ENCODE measurements at regions not wholly inside any gene's neighbourhood (a gene's known extent, or its start where the extent isn't known, plus 50 kb on each side); places are given as distances from the start of the nearest gene placed in this dataset.

GRCh38 chr13:68428292-68428691 is 1198.2 kb upstream of the PCDH9 start:
- DNase-seq (ENCODE audit: low read depth): no peak
- TF ChIP-seq, protein P1, sequence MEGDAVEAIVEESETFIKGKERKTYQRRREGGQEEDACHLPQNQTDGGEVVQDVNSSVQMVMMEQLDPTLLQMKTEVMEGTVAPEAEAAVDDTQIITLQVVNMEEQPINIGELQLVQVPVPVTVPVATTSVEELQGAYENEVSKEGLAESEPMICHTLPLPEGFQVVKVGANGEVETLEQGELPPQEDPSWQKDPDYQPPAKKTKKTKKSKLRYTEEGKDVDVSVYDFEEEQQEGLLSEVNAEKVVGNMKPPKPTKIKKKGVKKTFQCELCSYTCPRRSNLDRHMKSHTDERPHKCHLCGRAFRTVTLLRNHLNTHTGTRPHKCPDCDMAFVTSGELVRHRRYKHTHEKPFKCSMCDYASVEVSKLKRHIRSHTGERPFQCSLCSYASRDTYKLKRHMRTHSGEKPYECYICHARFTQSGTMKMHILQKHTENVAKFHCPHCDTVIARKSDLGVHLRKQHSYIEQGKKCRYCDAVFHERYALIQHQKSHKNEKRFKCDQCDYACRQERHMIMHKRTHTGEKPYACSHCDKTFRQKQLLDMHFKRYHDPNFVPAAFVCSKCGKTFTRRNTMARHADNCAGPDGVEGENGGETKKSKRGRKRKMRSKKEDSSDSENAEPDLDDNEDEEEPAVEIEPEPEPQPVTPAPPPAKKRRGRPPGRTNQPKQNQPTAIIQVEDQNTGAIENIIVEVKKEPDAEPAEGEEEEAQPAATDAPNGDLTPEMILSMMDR (IDR thresholded peaks at IDR 0.05; ENCODE audit: low read depth, low read length, missing control alignments): no peak

DNA sequence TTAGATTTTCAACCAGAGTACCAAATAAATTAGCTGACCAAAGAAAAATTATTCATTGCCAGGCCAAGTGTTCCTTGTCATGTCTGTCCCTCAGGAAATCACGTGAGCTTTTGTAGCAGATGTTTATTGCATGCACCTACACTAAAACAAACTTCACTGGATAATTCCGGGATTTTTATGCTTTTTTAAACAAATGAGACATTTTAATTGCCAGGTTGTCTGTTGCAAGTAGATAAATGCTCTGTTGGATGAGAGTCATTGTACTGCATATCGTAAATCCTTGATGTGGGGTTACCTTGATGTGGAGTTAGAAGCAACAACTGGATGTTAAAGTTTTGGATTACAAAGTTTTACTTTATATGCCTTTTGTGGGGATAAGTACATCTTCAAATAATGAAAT is 1187.7 kb upstream of the PCDH9 start:
- no peak overlapping the region for H3K4me3 ChIP-seq (ENCODE audit: low read depth, low read length)
- TF ChIP-seq, protein P1 (IDR thresholded peaks at IDR 0.05; ENCODE audit: low read depth, low read length, missing control alignments): no peak
- no peak for DNase-seq (ENCODE audit: low read depth)

More at GRCh38 chr13:68428292-68428691, 1198.2 kb upstream of the PCDH9 start:
- H3K4me3 ChIP-seq (ENCODE audit: low read depth, low read length): no peak overlapping the region

- H3K4me3 ChIP-seq (ENCODE audit: low read depth, low read length): no peak overlapping the region
- TF ChIP-seq, protein P1 (IDR thresholded peaks at IDR 0.05; ENCODE audit: low read depth, low read length, missing control alignments): no peak
Measured at GRCh38 chr13:68410007-68410406, 1179.9 kb upstream of the PCDH9 start.

DNA sequence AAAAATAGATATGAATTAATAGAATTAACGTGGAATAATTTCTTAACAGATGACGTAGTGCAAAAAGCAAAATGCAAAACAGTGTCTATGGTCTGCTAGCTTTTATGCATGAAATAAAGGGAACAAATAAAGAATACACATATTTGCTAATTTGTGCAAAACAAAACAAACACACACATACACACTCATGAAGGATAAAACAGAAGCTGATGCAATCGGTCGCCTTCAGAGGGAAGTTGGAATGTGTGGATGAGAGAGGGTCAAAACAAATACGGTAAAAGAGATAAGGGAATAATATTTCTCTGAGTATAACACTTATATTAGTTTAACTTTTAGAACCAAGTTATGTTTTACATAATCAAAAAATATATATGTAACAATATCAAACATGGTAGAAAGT is 1160.9 kb upstream of the PCDH9 start:
- no peak overlapping the region for H3K4me3 ChIP-seq (ENCODE audit: low read depth, low read length)
- TF ChIP-seq, protein P1 (IDR thresholded peaks at IDR 0.05; ENCODE audit: low read depth, low read length, missing control alignments): no peak
- no peak for DNase-seq (ENCODE audit: low read depth)

More at GRCh38 chr13:68410007-68410406, 1179.9 kb upstream of the PCDH9 start:
- DNase-seq (ENCODE audit: low read depth): no peak

- TF ChIP-seq, protein P1 (IDR thresholded peaks at IDR 0.05; ENCODE audit: low read depth, low read length, missing control alignments): no peak
- H3K4me3 ChIP-seq (ENCODE audit: low read depth, low read length): no peak overlapping the region
- DNase-seq (ENCODE audit: low read depth): no peak
Measured at GRCh38 chr13:68386808-68387207, 1156.7 kb upstream of the PCDH9 start.

GRCh38 chr13:68380041-68380973 is 1150.2 kb upstream of the PCDH9 start:
- TF ChIP-seq, protein P1 (IDR thresholded peaks at IDR 0.05; ENCODE audit: low read depth, low read length, missing control alignments): no peak
- no peak for DNase-seq (ENCODE audit: low read depth)
- no peak overlapping the region for H3K4me3 ChIP-seq (ENCODE audit: low read depth, low read length)

All from GM12864 (cell line).